Epithelial cell of esophagus (primary cell): ENCODE measurements at regions not wholly inside any gene's neighbourhood (a gene's known extent, or its start where the extent isn't known, plus 50 kb on each side); places are given as distances from the start of the nearest gene placed in this dataset.

Experiments used
- DNase-seq: peaks from one replicate; pipeline ENCODE4 v3.0.0; 2010; ENCODE audit warnings: low read depth
- H3K4me3 ChIP-seq: 2 replicates; pipeline ENCODE4 v1.5.1; 2011; ENCODE audit warnings: mild to moderate bottlenecking, low read length, control low read depth
- CTCF ChIP-seq: IDR thresholded peaks from 2 replicates; pipeline ENCODE4 v1.5.1; 2011; ENCODE audit warnings: low read depth, mild to moderate bottlenecking, low read length, control low read depth, inconsistent platforms; ENCODE audit not compliant: insufficient read depth; ENCODE audit errors: missing control alignments

GRCh38 chr13:33767140-33767539, 50.8 kb upstream of the RFC3 start:
- H3K4me3 ChIP-seq: no peak overlapping the region
- DNase-seq: no peak
- no peak for TF ChIP-seq CTCF
